Activated B cell treated with CpG ODN at 0.5 μM for 24 hours (primary cell): ENCODE measurements at regions not wholly inside any gene's neighbourhood (a gene's known extent, or its start where the extent isn't known, plus 50 kb on each side); places are given as distances from the start of the nearest gene placed in this dataset.

Source experiments
- ATAC-seq: fragments of 200-7000 bp; cut with Tn5 transposase; one replicate; pipeline ENCODE4 v1.10.0; 2021; ENCODE audit warnings: low read depth, mild to moderate bottlenecking, moderate library complexity
- CTCF ChIA-PET: fragments of 350-600 bp; sonication (Branson Sonifier 250); formaldehyde crosslinking; loops from one replicate; lab custom pipeline; 2021; ENCODE audit warnings: antibody characterized with exemption; lab: Charles Lee
- POLR2A ChIA-PET: fragments of 350-600 bp; sonication (Branson Sonifier 250); formaldehyde crosslinking; loops from one replicate; lab custom pipeline; 2021; ENCODE audit warnings: antibody characterized with exemption; lab: Charles Lee
- DNase-seq: peaks from one replicate; pipeline ENCODE4 v3.0.0; 2022
- H3K27ac Mint-ChIP-seq: one replicate; pipeline ENCODE4 v1.8.0; 2020; ENCODE audit warnings: mixed read lengths
- H3K27me3 Mint-ChIP-seq: one replicate; pipeline ENCODE4 v1.8.0; 2021; ENCODE audit warnings: mixed read lengths
- H3K36me3 Mint-ChIP-seq: one replicate; pipeline ENCODE4 v1.8.0; 2021; ENCODE audit warnings: low read depth, mixed read lengths
- H3K4me1 Mint-ChIP-seq: one replicate; pipeline ENCODE4 v1.8.0; 2021; ENCODE audit warnings: mixed read lengths
- H3K4me3 Mint-ChIP-seq: one replicate; pipeline ENCODE4 v1.8.0; 2020; ENCODE audit warnings: mild to moderate bottlenecking, mixed read lengths
- H3K9me3 Mint-ChIP-seq: one replicate; pipeline ENCODE4 v1.8.0; 2020; ENCODE audit warnings: mixed read lengths
- intact Hi-C: fragments of 100-400 bp; cut with micrococcal nuclease; formaldehyde crosslinking; loops from one replicate; pipeline ENCODE4 v1.15.1; 2024
- TF ChIP-seq, protein P1 (sequence below): fragments of 200-600 bp; IDR thresholded peaks from one replicate; pipeline ENCODE4 v1.8.0; 2022; ENCODE audit warnings: antibody characterized with exemption, mild to moderate bottlenecking

DNA sequence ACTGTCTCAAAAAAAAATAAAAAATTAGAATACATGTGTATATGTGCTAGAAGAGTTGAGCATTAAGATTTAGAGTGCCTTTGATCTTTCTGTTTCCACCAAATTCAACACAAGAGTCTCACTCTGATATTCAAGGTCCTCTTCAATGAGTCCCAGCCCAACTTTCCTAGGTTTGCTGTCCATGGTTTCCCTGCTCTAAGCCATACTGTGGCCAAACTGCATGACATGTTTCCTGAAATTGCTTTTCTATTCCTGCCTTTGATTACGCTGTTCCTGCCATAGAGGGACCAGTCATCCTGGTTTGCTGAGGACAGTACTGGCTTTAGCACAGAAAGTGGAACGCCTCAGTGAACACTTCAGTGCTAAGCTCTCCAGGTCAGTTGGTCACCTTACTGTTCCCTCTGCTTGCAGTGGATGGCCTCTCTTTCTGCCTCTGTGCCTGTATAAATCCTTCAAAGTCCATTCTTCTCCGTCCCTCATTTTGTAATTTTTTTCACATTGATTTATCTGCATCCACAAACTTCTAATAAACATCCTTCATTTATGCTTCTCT lies 305.9 kb upstream of the PROX1 start:
- POLR2A ChIA-PET = no interaction called here
- Mint-ChIP-seq H3K27ac (no peak overlapping the region), H3K9me3 (no peaks in the 10 kb centered on the region), H3K27me3 (no peaks in the 10 kb centered on the region), H3K36me3 (no peaks in the 10 kb centered on the region), H3K4me3 (no peak overlapping the region), H3K4me1 (no peaks in the 10 kb centered on the region)
- ATAC-seq (no peak), DNase-seq (no peak)
- intact Hi-C loops = no loop called here
- TF ChIP-seq, protein P1, sequence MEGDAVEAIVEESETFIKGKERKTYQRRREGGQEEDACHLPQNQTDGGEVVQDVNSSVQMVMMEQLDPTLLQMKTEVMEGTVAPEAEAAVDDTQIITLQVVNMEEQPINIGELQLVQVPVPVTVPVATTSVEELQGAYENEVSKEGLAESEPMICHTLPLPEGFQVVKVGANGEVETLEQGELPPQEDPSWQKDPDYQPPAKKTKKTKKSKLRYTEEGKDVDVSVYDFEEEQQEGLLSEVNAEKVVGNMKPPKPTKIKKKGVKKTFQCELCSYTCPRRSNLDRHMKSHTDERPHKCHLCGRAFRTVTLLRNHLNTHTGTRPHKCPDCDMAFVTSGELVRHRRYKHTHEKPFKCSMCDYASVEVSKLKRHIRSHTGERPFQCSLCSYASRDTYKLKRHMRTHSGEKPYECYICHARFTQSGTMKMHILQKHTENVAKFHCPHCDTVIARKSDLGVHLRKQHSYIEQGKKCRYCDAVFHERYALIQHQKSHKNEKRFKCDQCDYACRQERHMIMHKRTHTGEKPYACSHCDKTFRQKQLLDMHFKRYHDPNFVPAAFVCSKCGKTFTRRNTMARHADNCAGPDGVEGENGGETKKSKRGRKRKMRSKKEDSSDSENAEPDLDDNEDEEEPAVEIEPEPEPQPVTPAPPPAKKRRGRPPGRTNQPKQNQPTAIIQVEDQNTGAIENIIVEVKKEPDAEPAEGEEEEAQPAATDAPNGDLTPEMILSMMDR = no peak
- CTCF ChIA-PET = no interaction called here

DNA sequence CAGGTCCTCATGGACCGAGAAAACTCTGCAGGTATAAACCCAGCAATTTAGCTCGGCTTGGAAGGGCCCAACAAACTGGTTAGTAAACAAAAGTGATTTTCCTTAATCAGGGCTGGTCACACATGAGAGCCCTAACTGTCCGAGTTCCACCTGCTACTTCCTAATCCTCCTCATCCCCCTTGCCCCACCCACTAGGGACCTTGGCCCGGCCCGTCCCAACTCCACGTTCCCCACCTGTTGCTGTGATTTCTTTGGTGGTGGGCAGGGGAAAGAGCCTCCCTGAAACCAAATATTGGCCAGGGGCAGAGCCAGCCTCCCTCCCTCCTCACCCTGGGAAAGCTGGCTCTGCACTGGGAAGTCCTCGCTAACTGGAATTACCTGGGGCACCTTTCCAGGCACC lies 304.2 kb upstream of the PROX1 start:
- no peak overlapping the region for H3K4me3 Mint-ChIP-seq
- no peaks in the 10 kb centered on the region for H3K27me3 Mint-ChIP-seq
- H3K27ac Mint-ChIP-seq = no peak overlapping the region
- H3K4me1 Mint-ChIP-seq = no peaks in the 10 kb centered on the region
- no peak for ATAC-seq
- intact Hi-C loops = no loop called here
- DNase-seq = no peak
- ChIA-PET POLR2A (no interaction called here), CTCF (no interaction called here)
- no peaks in the 10 kb centered on the region for H3K9me3 Mint-ChIP-seq
- TF ChIP-seq, protein P1 = no peak
- H3K36me3 Mint-ChIP-seq = no peaks in the 10 kb centered on the region

DNA sequence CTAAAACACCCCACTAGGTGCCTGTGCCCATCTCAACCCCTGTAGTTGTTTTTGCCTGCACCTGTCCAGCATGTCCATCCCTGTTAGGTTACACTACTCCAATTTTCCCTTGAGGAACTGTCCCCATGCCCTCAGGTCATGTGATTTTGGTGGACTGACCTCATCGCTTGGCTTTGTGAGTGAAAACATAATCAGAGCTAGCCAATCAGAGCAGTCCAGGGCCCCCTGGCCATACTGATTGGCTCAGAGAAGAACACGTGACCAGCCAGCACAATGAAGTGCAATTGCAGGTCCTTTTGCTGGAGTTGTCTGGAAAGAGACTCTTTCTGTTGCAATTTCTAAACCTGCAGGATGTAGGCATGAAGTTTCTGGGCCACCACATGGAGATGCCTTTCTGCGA lies 303.3 kb upstream of the PROX1 start:
- H3K27ac Mint-ChIP-seq = no peak overlapping the region
- no peaks in the 10 kb centered on the region for H3K36me3 Mint-ChIP-seq
- CTCF ChIA-PET = no interaction called here
- ATAC-seq (no peak), DNase-seq (no peak)
- H3K4me3 Mint-ChIP-seq = no peak overlapping the region
- intact Hi-C loops = no loop called here
- no peaks in the 10 kb centered on the region for H3K9me3 Mint-ChIP-seq
- POLR2A ChIA-PET = no interaction called here
- no peaks in the 10 kb centered on the region for H3K27me3 Mint-ChIP-seq
- TF ChIP-seq, protein P1 = no peak
- H3K4me1 Mint-ChIP-seq = no peaks in the 10 kb centered on the region

DNA sequence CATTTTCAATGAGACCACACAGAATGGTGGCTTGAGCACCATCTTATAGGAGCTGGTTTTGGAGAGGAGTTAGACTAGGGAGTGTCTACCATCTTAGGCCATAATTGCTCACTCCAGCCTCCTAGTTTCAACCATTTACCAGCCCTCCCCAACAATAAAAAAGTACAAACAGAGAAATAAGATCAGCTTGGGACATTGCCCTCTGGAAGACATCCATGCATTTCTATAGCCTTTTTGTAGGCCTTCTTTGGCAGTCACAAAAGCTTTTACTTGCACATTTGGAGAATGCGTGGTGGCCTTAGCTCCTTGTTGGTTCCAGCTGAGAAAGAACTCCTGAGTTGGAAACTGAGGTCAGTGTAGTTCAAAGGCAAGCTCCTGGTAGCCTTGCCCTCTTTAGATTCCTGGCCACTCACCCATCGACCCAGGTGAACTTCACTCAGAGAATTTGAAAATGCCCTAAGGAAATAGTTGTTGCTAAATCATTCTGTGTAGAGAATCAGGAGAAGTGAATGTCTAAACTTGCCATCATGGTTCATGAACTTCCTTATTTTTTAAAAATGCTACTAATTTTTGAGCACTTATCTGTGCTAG lies 301.7 kb upstream of the PROX1 start:
- no peak overlapping the region for H3K4me3 Mint-ChIP-seq
- POLR2A ChIA-PET = no interaction called here
- TF ChIP-seq, protein P1 = no peak

DNA sequence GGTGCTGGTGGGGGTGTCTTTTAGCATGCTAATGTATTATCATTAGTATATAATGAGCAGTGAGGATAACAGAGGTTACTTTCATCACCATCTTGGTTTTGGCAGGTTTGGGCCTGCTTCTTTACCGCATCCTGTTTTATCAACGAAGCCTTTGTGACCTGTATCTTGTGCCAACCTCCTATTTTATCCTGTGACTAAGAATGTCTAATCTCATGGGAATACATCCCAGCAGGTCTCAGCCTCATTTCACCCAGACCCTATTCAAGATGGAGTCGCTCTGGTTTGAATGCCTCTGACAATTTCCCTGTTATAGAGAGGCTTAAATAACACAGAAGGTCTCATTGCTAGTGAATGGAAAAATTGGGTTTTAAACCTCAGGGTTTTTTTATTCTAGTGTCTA lies 300.8 kb upstream of the PROX1 start:
- no peaks in the 10 kb centered on the region for H3K4me1 Mint-ChIP-seq
- DNase-seq (no peak), ATAC-seq (no peak)
- H3K27me3 Mint-ChIP-seq = no peaks in the 10 kb centered on the region
- TF ChIP-seq, protein P1 = no peak
- intact Hi-C loops = no loop called here
- no peaks in the 10 kb centered on the region for H3K9me3 Mint-ChIP-seq
- no peaks in the 10 kb centered on the region for H3K36me3 Mint-ChIP-seq
- no peak overlapping the region for H3K4me3 Mint-ChIP-seq
- POLR2A ChIA-PET = no interaction called here
- CTCF ChIA-PET = no interaction called here
- H3K27ac Mint-ChIP-seq = no peak overlapping the region

More for the DNA sequence above, 301.7 kb upstream of the PROX1 start:
- Mint-ChIP-seq H3K27ac (no peak overlapping the region), H3K9me3 (no peaks in the 10 kb centered on the region), H3K27me3 (no peaks in the 10 kb centered on the region), H3K36me3 (no peaks in the 10 kb centered on the region), H3K4me1 (no peaks in the 10 kb centered on the region)
- DNase-seq (no peak), ATAC-seq (no peak)
- intact Hi-C loops = no loop called here
- CTCF ChIA-PET = no interaction called here
